H1 (cell line): ENCODE measurements at regions not wholly inside any gene's neighbourhood (a gene's known extent, or its start where the extent isn't known, plus 50 kb on each side); places are given as distances from the start of the nearest gene placed in this dataset.
A peak's percentile ranks its signal among the peaks of the same experiment; 100 is the strongest.

ENCODE experiments used
- CTCF ChIA-PET: fragments of 300-600 bp; sonication (Branson Sonifier 250); formaldehyde crosslinking; loops from one replicate; lab custom pipeline; 2021; ENCODE audit not compliant: partially characterized antibody; lab: Charles Lee
- POLR2A ChIA-PET: fragments of 300-600 bp; sonication (Branson Sonifier 250); formaldehyde crosslinking; loops from one replicate; lab custom pipeline; 2021; ENCODE audit warnings: inconsistent platforms; ENCODE audit not compliant: partially characterized antibody; lab: Charles Lee
- DNase-seq, 2 experiments: peaks; one replicate each; pipeline versions ENCODE4 v3.0.0 to v3.0.0-alpha.2; 2010 to 2022; ENCODE audit warnings: low spot score in 2 of 2, low read depth in 1 of 2, mixed read lengths in 1 of 2
- FAIRE-seq: peaks from 2 replicates; lab custom pipeline; 2011; peaks lifted over from hg19 to GRCh38; lab: Jason Lieb, UNC
- H2AFZ ChIP-seq: 2 replicates; pipeline ENCODE4 v1.8.1; 2012; ENCODE audit warnings: low read length, inconsistent platforms
- H2AK5ac ChIP-seq: 2 replicates; pipeline ENCODE4 v1.6.1; 2013; ENCODE audit warnings: low read depth, low read length
- H2BK120ac ChIP-seq: replicated peaks from 2 replicates; pipeline ENCODE3; 2013; ENCODE audit warnings: low read depth, low read length, inconsistent platforms
- H2BK12ac ChIP-seq: 2 replicates; pipeline ENCODE4 v1.6.1; 2013; ENCODE audit warnings: low read depth, low read length
- H2BK15ac ChIP-seq: 2 replicates; pipeline ENCODE4 v1.6.1; 2013; ENCODE audit warnings: low read length
- H2BK20ac ChIP-seq: 2 replicates; pipeline ENCODE4 v1.6.1; 2013; ENCODE audit warnings: low read length
- H2BK5ac ChIP-seq: 2 replicates; pipeline ENCODE4 v1.6.1; 2013; ENCODE audit warnings: low read depth, low read length
- H3K14ac ChIP-seq: 2 replicates; pipeline ENCODE4 v1.6.1; 2013; ENCODE audit warnings: inconsistent platforms; ENCODE audit not compliant: insufficient read length
- H3K18ac ChIP-seq: 2 replicates; pipeline ENCODE4 v1.6.1; 2013; ENCODE audit warnings: low read length; ENCODE audit errors: extremely low read depth
- H3K23ac ChIP-seq: 2 replicates; pipeline ENCODE4 v1.6.1; 2013; ENCODE audit warnings: inconsistent platforms; ENCODE audit not compliant: insufficient read length
- H3K23me2 ChIP-seq: 2 replicates; pipeline ENCODE4 v1.6.1; 2013; ENCODE audit warnings: low read depth, low read length
- H3K27ac ChIP-seq: 2 replicates; pipeline ENCODE4 v1.6.1; 2011; ENCODE audit warnings: low read depth, low read length, inconsistent platforms
- H3K27me3 ChIP-seq, 4 experiments: replicated peaks in 1 of 4; 1 replicate in 1 of 4; 2 replicates in 3 of 4; pipeline versions ENCODE4 v1.6.1 to v1.8.1; 2011 to 2013; ENCODE audit warnings: low read length in 3 of 4, mild to moderate bottlenecking in 3 of 4, inconsistent platforms in 2 of 4, mixed read lengths in 2 of 4, moderate library complexity in 1 of 4; ENCODE audit not compliant: control insufficient read depth in 3 of 4, insufficient read depth in 3 of 4; ENCODE audit errors: extremely low read depth in 1 of 4
- H3K36me3 ChIP-seq, 4 experiments: 2 replicates each; pipeline versions ENCODE4 v1.6.1 to v1.8.1; 2011 to 2013; ENCODE audit warnings: mild to moderate bottlenecking in 4 of 4, low read length in 3 of 4, moderate library complexity in 2 of 4, control low read depth in 1 of 4, inconsistent platforms in 1 of 4; ENCODE audit not compliant: insufficient read depth in 4 of 4, control insufficient read depth in 2 of 4
- H3K4ac ChIP-seq: replicated peaks from 2 replicates; pipeline ENCODE3; 2013; ENCODE audit warnings: low read length, low read depth, mixed read lengths, inconsistent platforms; ENCODE audit not compliant: insufficient read length
- H3K4me1 ChIP-seq, 4 experiments: replicated peaks in 1 of 4; 1 replicate in 1 of 4; 2 replicates in 3 of 4; pipeline versions ENCODE4 v1.6.1 to v1.8.1; 2011 to 2013; ENCODE audit warnings: low read length in 3 of 4, inconsistent platforms in 2 of 4, mixed read lengths in 1 of 4; ENCODE audit not compliant: insufficient read depth in 4 of 4, control insufficient read depth in 3 of 4
- H3K4me2 ChIP-seq, 2 experiments: 2 replicates each; pipeline versions ENCODE4 v1.6.1 to v1.8.1; 2011 to 2013; ENCODE audit warnings: low read depth in 2 of 2, low read length in 2 of 2, control low read depth in 1 of 2, inconsistent platforms in 1 of 2, mild to moderate bottlenecking in 1 of 2; ENCODE audit not compliant: insufficient read depth in 1 of 2
- H3K4me3 ChIP-seq, 4 experiments: fragments of 200-600, 300-600 bp in 1 of 4; sonication (generic), shearing (Covaris generic), sonication (Bioruptor Twin) in 1 of 4; 2 replicates each; pipeline versions ENCODE4 v1.5.1 to v1.8.1; 2011 to 2016; ENCODE audit warnings: low read length in 4 of 4, low read depth in 3 of 4, control low read depth in 2 of 4, inconsistent platforms in 2 of 4, mild to moderate bottlenecking in 2 of 4, mixed read lengths in 1 of 4, moderate library complexity in 1 of 4; ENCODE audit not compliant: insufficient read depth in 2 of 4; ENCODE audit errors: extremely low read depth in 1 of 4
- H3K56ac ChIP-seq: replicated peaks from 2 replicates; pipeline ENCODE3; 2013; ENCODE audit warnings: low read depth, mild to moderate bottlenecking, mixed read lengths, low read length, inconsistent platforms; ENCODE audit not compliant: insufficient read length
- H3K79me1 ChIP-seq: 2 replicates; pipeline ENCODE4 v1.6.1; 2013; ENCODE audit warnings: low read depth, low read length, control low read depth
- H3K79me2 ChIP-seq, 2 experiments: 2 replicates each; pipeline versions ENCODE4 v1.6.1 to v1.8.1; 2012 to 2013; ENCODE audit warnings: low read length in 2 of 2, mild to moderate bottlenecking in 2 of 2, inconsistent platforms in 1 of 2; ENCODE audit not compliant: insufficient read depth in 2 of 2, control insufficient read depth in 1 of 2
- H3K9ac ChIP-seq, 4 experiments: replicated peaks in 1 of 4; 1 replicate in 1 of 4; 2 replicates in 3 of 4; pipeline versions ENCODE4 v1.6.1 to v1.8.1; 2011 to 2013; ENCODE audit warnings: low read depth in 3 of 4, low read length in 3 of 4, control low read depth in 2 of 4, mild to moderate bottlenecking in 2 of 4, moderate library complexity in 2 of 4, inconsistent platforms in 1 of 4; ENCODE audit errors: extremely low read depth in 1 of 4
- H3K9me3 ChIP-seq, 2 experiments: 2 replicates each; pipeline versions ENCODE4 v1.6.1 to v1.8.1; 2012 to 2013; ENCODE audit warnings: mild to moderate bottlenecking in 2 of 2, moderate library complexity in 2 of 2, control low read depth in 1 of 2, inconsistent platforms in 1 of 2, low read depth in 1 of 2, low read length in 1 of 2, mixed read lengths in 1 of 2; ENCODE audit not compliant: insufficient read depth in 2 of 2
- H4K20me1 ChIP-seq, 2 experiments: replicated peaks in 1 of 2; 2 replicates each; pipeline versions ENCODE3 to v1.8.1; 2011 to 2013; ENCODE audit warnings: inconsistent platforms in 2 of 2, low read length in 2 of 2, mild to moderate bottlenecking in 1 of 2; ENCODE audit not compliant: insufficient read depth in 2 of 2, control insufficient read depth in 1 of 2
- H4K5ac ChIP-seq: 2 replicates; pipeline ENCODE4 v1.6.1; 2013; ENCODE audit warnings: low read length, low read depth, mixed read lengths, inconsistent platforms; ENCODE audit not compliant: insufficient read length
- H4K8ac ChIP-seq: 2 replicates; pipeline ENCODE4 v1.8.0; 2013; ENCODE audit warnings: mild to moderate bottlenecking, moderate library complexity, low read length, inconsistent platforms; ENCODE audit not compliant: insufficient read depth; ENCODE audit errors: extremely low read depth
- H4K91ac ChIP-seq: replicated peaks from 2 replicates; pipeline ENCODE3; 2013; ENCODE audit warnings: low read length, mixed read lengths, inconsistent platforms; ENCODE audit not compliant: insufficient read length
- BACH1 ChIP-seq: IDR thresholded peaks from 2 replicates; pipeline ENCODE4 v1.6.1; 2012; ENCODE audit warnings: low read length, improper control_type of control experiment
- BRCA1 ChIP-seq: IDR thresholded peaks from 2 replicates; pipeline ENCODE4 v1.6.1; 2012; ENCODE audit warnings: low read depth, low read length, improper control_type of control experiment
- GTF2F1 ChIP-seq: IDR thresholded peaks from 2 replicates; pipeline ENCODE4 v1.6.1; 2012; ENCODE audit warnings: low read depth, low read length, improper control_type of control experiment, borderline replicate concordance
- MAX ChIP-seq: IDR thresholded peaks from 2 replicates; pipeline ENCODE4 v1.6.1; 2012; ENCODE audit warnings: inconsistent platforms
- SRF ChIP-seq: IDR thresholded peaks from 2 replicates; pipeline ENCODE4 v1.6.1; 2011; ENCODE audit warnings: mild to moderate bottlenecking, low read depth, low read length, moderate library complexity
- TEAD4 ChIP-seq: IDR thresholded peaks from 2 replicates; pipeline ENCODE4 v1.6.1; 2012; ENCODE audit warnings: low read depth, low read length, inconsistent platforms, mixed read lengths
- WGBS, 2 experiments: shearing (Covaris generic) in 1 of 2; methylation state at CpG; one replicate each; pipeline versions ENCODE4 v1.1.6 to v1.1.7; 2013 to 2015; ENCODE audit warnings: low lambda C conversion rate in 2 of 2, mixed read lengths in 2 of 2, inconsistent platforms in 1 of 2, low coverage in 1 of 2, missing lambda C conversion rate in 1 of 2; ENCODE audit not compliant: insufficient replicate concordance in 2 of 2, insufficient coverage in 1 of 2, insufficient read length in 1 of 2; ENCODE audit errors: extremely low coverage in 1 of 2, missing lambda C conversion rate in 1 of 2; 5-methylcytosine and 5-hydroxymethylcytosine counted together

DNA sequence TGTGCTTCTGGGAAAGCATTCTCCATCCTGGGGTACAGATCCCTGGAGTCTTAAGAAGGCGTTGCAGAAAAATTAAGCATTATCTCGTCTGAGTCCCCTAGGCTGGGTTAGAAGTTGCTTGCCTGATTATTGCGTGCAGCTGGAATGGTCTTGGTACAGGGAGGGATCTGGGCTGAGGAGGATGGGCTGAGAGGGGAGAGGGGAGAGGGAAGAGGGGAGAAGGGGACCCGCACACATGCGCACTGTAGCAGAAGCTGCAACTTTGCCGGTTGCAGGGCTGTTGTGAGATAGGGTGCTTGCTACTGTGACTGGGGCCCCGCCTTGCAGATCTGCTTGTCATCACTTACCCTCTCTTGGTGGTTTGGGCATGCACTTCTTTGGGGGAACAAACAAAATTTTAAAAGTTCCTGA is 316.8 kb downstream of the DLEU7 start:
- H3K27me3 ChIP-seq = no peaks in the 10 kb centered on the region
- H3K4me1 ChIP-seq = peaks cover 0 to 3% (median 1%) of the 10 kb centered on the region in 4 experiments; a peak in 2 of 7 replicates
- 91% methylated on average over 6 of the region's 7 CpGs; no CpG with 5 or more reads in 1 of the 2 experiments for WGBS, 2 experiments
- no peak overlapping the region for H3K56ac ChIP-seq
- no peak for TF ChIP-seq BRCA1
- TF ChIP-seq TEAD4 = no peak
- TF ChIP-seq MAX = no peak
- no peak for TF ChIP-seq BACH1
- no peak for TF ChIP-seq GTF2F1
- TF ChIP-seq SRF = no peak
- peak overlapping the region; percentile 82; the same call in 1 of the 2 replicates for H2BK12ac ChIP-seq
- H2BK20ac ChIP-seq = peak overlapping the region; percentile 26; the same call in 1 of the 2 replicates
- H4K8ac ChIP-seq = no peak overlapping the region
- no peak overlapping the region for H2BK120ac ChIP-seq
- no peak overlapping the region for H3K4me3 ChIP-seq
- no peaks in the 10 kb centered on the region for H4K20me1 ChIP-seq
- H2BK15ac ChIP-seq = no peak overlapping the region
- H4K5ac ChIP-seq = no peak overlapping the region
- H3K23me2 ChIP-seq = no peaks in the 10 kb centered on the region
- no peaks in the 10 kb centered on the region for H3K9me3 ChIP-seq
- no peak overlapping the region for H3K9ac ChIP-seq
- H3K79me2 ChIP-seq = no peaks in the 10 kb centered on the region
- no peak overlapping the region for H2AK5ac ChIP-seq
- H2AFZ ChIP-seq = no peak overlapping the region
- H3K27ac ChIP-seq = no peak overlapping the region
- ChIA-PET POLR2A (no interaction called here), CTCF (interaction anchor here (0.8 to 1.3 kb wide), 4 partner anchors 10 to 149 kb away, joined by 3 to 4 read pairs (median 3); no protein-coding TSS in a partner anchor)
- H4K91ac ChIP-seq = no peak overlapping the region
- H3K36me3 ChIP-seq = no peaks in the 10 kb centered on the region
- H3K79me1 ChIP-seq = no peaks in the 10 kb centered on the region
- no peak overlapping the region for H3K23ac ChIP-seq
- no peak overlapping the region for H3K14ac ChIP-seq
- no peak overlapping the region for H3K18ac ChIP-seq
- H2BK5ac ChIP-seq = no peak overlapping the region; the same call in 1 of the 2 replicates
- FAIRE-seq = no peak
- DNase-seq = no peak
- no peak overlapping the region for H3K4ac ChIP-seq
- H3K4me2 ChIP-seq = no peak overlapping the region
